Breast epithelium (tissue), 3 donors: ENCODE measurements at regions not wholly inside any gene's neighbourhood (a gene's known extent, or its start where the extent isn't known, plus 50 kb on each side); places are given as distances from the start of the nearest gene placed in this dataset.

Source experiments
- POLR2AphosphoS5 ChIP-seq, 3 donors: sonication (generic); formaldehyde crosslinking; IDR thresholded peaks; one replicate each; pipeline ENCODE4 v1.6.1; 2017; ENCODE audit warnings: antibody characterized with exemption in 3 of 3
- TF ChIP-seq, protein P1 (sequence below), 3 donors: fragments of 450-650 bp; IDR thresholded peaks; one replicate each; pipeline ENCODE4 v1.5.1; 2016 to 2017; ENCODE audit warnings: antibody characterized with exemption in 3 of 3, mild to moderate bottlenecking in 3 of 3, moderate library complexity in 3 of 3

DNA sequence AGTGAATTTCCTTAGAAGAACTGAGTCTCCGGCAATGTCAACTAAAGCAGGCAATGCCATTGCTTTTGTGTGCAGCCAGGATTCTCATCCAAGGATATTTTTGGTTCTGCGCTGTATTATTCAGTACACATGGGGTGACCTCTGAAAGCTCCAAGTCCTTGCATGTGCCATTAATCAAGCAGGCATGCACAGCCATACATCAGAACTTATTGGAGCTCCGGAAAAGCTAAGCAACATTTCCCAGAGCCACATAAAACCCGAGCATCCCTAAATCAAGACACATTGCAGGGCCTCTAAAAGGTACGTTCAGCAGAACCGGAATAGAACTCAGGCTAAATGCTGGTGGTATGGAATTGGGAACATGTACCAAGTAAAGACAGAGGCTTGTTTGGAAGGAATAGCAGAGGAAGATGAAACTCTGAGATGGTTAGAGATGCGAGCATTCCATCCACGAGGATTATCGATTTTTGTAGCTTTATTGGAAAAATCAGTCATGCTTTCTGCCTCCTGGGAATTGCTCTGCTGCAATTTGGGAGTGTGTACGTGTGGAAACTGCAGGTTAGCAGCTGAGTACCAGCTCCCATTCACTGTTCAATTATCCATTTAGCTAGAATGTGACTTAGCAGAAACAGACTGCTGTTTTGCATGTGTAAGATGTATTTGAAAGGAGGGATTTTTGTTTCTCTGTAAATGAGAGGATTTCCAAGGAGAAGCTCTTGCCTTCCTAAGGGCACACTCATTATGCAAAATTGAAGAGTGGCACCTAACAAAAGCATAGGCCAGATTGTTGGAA, 143.7 kb upstream of the WWC1 start:
- TF ChIP-seq, protein P1, sequence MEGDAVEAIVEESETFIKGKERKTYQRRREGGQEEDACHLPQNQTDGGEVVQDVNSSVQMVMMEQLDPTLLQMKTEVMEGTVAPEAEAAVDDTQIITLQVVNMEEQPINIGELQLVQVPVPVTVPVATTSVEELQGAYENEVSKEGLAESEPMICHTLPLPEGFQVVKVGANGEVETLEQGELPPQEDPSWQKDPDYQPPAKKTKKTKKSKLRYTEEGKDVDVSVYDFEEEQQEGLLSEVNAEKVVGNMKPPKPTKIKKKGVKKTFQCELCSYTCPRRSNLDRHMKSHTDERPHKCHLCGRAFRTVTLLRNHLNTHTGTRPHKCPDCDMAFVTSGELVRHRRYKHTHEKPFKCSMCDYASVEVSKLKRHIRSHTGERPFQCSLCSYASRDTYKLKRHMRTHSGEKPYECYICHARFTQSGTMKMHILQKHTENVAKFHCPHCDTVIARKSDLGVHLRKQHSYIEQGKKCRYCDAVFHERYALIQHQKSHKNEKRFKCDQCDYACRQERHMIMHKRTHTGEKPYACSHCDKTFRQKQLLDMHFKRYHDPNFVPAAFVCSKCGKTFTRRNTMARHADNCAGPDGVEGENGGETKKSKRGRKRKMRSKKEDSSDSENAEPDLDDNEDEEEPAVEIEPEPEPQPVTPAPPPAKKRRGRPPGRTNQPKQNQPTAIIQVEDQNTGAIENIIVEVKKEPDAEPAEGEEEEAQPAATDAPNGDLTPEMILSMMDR (IDR thresholded peaks at IDR 0.05), result no peak
- no peak for TF ChIP-seq POLR2AphosphoS5 (IDR thresholded peaks at IDR 0.05)
